Pulmonary artery endothelial cell (primary cell): ENCODE measurements at regions not wholly inside any gene's neighbourhood (a gene's known extent, or its start where the extent isn't known, plus 50 kb on each side); places are given as distances from the start of the nearest gene placed in this dataset.
"Not testable (repeated sequence)": the region's sequence is repeated elsewhere in the genome, so short reads cannot be mapped to it uniquely, and the experiment has no call there.

Experiments
- DNase-seq: peaks from one replicate; pipeline ENCODE4 v3.0.0-alpha.2; 2011; ENCODE audit warnings: low read depth, low spot score

GRCh38 chr2:118791483-118791882 lies 56.0 kb downstream of the EN1 start:
- no peak for DNase-seq

- DNase-seq, result no peak
Observed at GRCh38 chr2:118786746-118787145, 60.7 kb downstream of the EN1 start.

- no peak for DNase-seq
Observed at GRCh38 chr2:118784860-118785259, 62.6 kb downstream of the EN1 start.

GRCh38 chr2:118779362-118779761 lies 68.1 kb downstream of the EN1 start:
- no peak for DNase-seq

- DNase-seq, result no peak
Observed at GRCh38 chr2:118774458-118775133, 72.9 kb downstream of the EN1 start.

- no peak for DNase-seq
Observed at GRCh38 chr2:118773826-118774225, 73.6 kb downstream of the EN1 start.

GRCh38 chr2:118772487-118773200 lies 74.8 kb downstream of the EN1 start:
- no peak for DNase-seq

- DNase-seq, result no peak
Observed at GRCh38 chr2:118769707-118770400, 77.6 kb downstream of the EN1 start.

GRCh38 chr2:118766871-118767270 lies 80.6 kb downstream of the EN1 start:
- DNase-seq, result no peak

- DNase-seq, result no peak
Observed at GRCh38 chr2:118764855-118765254, 82.6 kb downstream of the EN1 start.

GRCh38 chr2:118763797-118764196 lies 83.7 kb downstream of the EN1 start:
- no peak for DNase-seq

GRCh38 chr2:118762290-118762689 lies 85.2 kb downstream of the EN1 start:
- DNase-seq, result no peak

- no peak for DNase-seq
Observed at GRCh38 chr2:118761771-118762170, 85.7 kb downstream of the EN1 start.

- DNase-seq, result no peak
Observed at GRCh38 chr2:118755901-118756300, 91.5 kb downstream of the EN1 start.

- no peak for DNase-seq
Observed at GRCh38 chr2:118755384-118755783, 92.1 kb downstream of the EN1 start.

- no peak for DNase-seq
Observed at GRCh38 chr2:118752762-118753429, 94.6 kb downstream of the EN1 start.

- DNase-seq, result no peak
Observed at GRCh38 chr2:118750959-118751565, 96.4 kb downstream of the EN1 start.

- no peak for DNase-seq
Observed at GRCh38 chr2:118748245-118748885, 99.1 kb downstream of the EN1 start.

- no peak for DNase-seq
Observed at GRCh38 chr2:118747637-118748036, 99.8 kb downstream of the EN1 start.

GRCh38 chr2:118747066-118747465 lies 100.4 kb downstream of the EN1 start:
- no peak for DNase-seq

- not testable (repeated sequence) for DNase-seq
Observed at GRCh38 chr2:118744682-118745181, 102.7 kb downstream of the EN1 start.
